Cardiac muscle cell (in vitro differentiated cells and primary cell): ENCODE measurements at regions not wholly inside any gene's neighbourhood (a gene's known extent, or its start where the extent isn't known, plus 50 kb on each side); places are given as distances from the start of the nearest gene placed in this dataset.
"Not testable (repeated sequence)": the region's sequence is repeated elsewhere in the genome, so short reads cannot be mapped to it uniquely, and the experiment has no call there.

Experiments used
- DNase-seq, 2 donors: peaks; one replicate each; pipeline versions ENCODE4 v3.0.0 to v3.0.0-alpha.2; 2010 to 2017; ENCODE audit warnings: low read depth in 1 of 2, low spot score in 1 of 2
- H3K27ac ChIP-seq: fragments of 200-600 bp; sonication (generic); 2 replicates; pipeline ENCODE4 v1.5.1; 2016
- H3K27me3 ChIP-seq: fragments of 200-600 bp; sonication (generic); 2 replicates; pipeline ENCODE4 v1.6.0; 2016; ENCODE audit warnings: control low read depth
- H3K36me3 ChIP-seq: fragments of 200-600 bp; sonication (generic); 2 replicates; pipeline ENCODE4 v1.5.1; 2016; ENCODE audit warnings: control low read depth
- H3K4me1 ChIP-seq: fragments of 200-600 bp; sonication (generic); 2 replicates; pipeline ENCODE4 v1.8.1; 2017; ENCODE audit warnings: low read depth, mild to moderate bottlenecking, mixed run types
- H3K4me3 ChIP-seq: fragments of 200-600 bp; sonication (generic); 2 replicates; pipeline ENCODE4 v1.5.1; 2016; ENCODE audit warnings: mild to moderate bottlenecking
- H3K9me3 ChIP-seq: fragments of 200-600 bp; sonication (generic); 2 replicates; pipeline ENCODE4 v1.5.1; 2017; ENCODE audit warnings: low read depth, mild to moderate bottlenecking, control low read depth
- TF ChIP-seq, protein P1 (sequence below): IDR thresholded peaks from 2 replicates; pipeline ENCODE4 v1.5.1; 2012; ENCODE audit warnings: low read depth, mild to moderate bottlenecking, low read length

DNA sequence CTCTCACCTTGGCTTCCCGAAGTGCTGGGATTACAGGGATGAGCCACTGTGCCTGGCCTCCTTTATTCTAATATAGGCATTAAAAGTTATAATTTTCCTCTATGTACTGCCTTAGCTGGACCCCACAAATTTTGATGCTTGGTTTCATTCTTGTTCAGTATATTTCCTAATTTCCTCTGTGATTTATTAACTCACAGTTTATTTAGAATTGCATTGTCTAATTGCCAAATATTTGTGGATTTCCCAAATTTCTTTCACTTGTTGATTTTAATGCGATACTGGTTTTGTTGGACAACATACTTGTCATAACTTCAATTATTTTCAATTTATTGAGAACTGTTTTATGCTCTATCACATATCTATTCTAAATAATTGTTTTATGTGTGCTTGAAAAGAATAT, 366.0 kb downstream of the OMA1 start:
- no peak overlapping the region for H3K27ac ChIP-seq
- H3K36me3 ChIP-seq, result no peaks in the 10 kb centered on the region
- no peaks in the 10 kb centered on the region for H3K27me3 ChIP-seq
- no peaks in the 10 kb centered on the region for H3K4me1 ChIP-seq
- DNase-seq, result no peak
- no peak overlapping the region for H3K4me3 ChIP-seq
- H3K9me3 ChIP-seq, result no peaks in the 10 kb centered on the region
- TF ChIP-seq, protein P1, sequence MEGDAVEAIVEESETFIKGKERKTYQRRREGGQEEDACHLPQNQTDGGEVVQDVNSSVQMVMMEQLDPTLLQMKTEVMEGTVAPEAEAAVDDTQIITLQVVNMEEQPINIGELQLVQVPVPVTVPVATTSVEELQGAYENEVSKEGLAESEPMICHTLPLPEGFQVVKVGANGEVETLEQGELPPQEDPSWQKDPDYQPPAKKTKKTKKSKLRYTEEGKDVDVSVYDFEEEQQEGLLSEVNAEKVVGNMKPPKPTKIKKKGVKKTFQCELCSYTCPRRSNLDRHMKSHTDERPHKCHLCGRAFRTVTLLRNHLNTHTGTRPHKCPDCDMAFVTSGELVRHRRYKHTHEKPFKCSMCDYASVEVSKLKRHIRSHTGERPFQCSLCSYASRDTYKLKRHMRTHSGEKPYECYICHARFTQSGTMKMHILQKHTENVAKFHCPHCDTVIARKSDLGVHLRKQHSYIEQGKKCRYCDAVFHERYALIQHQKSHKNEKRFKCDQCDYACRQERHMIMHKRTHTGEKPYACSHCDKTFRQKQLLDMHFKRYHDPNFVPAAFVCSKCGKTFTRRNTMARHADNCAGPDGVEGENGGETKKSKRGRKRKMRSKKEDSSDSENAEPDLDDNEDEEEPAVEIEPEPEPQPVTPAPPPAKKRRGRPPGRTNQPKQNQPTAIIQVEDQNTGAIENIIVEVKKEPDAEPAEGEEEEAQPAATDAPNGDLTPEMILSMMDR, result no peak

DNA sequence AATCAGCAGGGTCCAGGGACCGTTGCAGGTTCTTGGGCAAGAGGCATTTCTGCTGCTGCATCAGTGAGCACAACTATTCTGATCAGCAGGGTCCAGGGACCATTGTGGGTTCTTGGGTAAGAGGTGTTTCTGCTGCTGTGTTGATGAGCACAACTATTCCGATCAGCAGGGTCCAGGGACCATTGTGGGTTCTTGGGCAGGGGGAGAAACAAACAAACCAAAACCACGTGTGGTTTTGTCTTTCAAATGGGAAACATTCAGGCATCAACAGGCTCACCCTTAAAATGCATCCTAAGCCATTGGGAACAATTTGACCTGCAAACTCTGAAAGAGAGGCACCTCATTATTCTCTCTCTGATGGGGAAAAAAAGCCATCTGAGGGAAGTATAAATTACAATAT, 377.4 kb downstream of the OMA1 start:
- H3K4me3 ChIP-seq, DNase-seq, H3K27me3 ChIP-seq, H3K36me3 ChIP-seq, H3K4me1 ChIP-seq, H3K9me3 ChIP-seq, H3K27ac ChIP-seq: not testable (repeated sequence)

DNA sequence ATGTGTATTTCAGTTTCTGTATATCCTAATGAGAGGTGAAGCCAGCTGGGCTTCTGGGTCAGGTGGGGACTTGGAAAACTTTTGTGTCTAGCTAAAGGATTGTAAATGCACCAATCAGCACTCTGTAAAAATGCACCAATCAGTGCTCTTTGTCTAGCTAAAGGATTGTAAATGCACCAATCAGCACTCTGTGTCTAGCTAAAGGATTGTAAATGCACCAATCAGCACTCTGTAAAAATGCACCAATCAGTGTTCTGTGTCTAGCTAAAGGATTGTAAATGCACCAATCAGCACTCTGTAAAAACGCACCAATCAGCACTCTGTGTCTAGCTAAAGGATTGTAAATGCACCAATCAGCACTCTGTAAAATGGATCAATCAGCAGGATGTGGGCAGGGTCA, 379.4 kb downstream of the OMA1 start:
- DNase-seq, H3K36me3 ChIP-seq: not testable (repeated sequence)

DNA sequence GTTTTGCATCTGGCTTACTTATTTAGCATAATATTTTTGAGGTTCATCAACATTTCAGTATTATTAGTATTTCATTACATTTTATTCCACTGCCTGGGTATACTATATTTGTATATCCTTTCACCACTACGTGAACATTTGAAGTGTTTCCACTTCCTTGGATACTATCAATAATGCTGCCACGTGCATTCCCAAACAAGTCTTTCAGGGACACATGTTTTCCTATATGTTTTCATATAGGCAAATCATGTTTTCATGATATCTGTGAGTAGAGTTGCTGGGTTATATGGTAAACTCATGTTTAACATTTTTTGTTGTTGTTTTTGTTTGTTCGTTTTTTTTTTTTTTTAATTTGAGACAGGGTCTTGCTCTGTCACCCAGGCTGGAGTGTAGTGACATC, 380.1 kb downstream of the OMA1 start:
- no peaks in the 10 kb centered on the region for H3K9me3 ChIP-seq
- H3K27ac ChIP-seq, result no peak overlapping the region
- TF ChIP-seq, protein P1, result no peak
- DNase-seq, result no peak
- no peaks in the 10 kb centered on the region for H3K36me3 ChIP-seq
- no peaks in the 10 kb centered on the region for H3K4me1 ChIP-seq
- H3K27me3 ChIP-seq, result no peaks in the 10 kb centered on the region
- no peak overlapping the region for H3K4me3 ChIP-seq

More for the DNA sequence above, 379.4 kb downstream of the OMA1 start:
- not testable (repeated sequence) for H3K9me3 ChIP-seq, H3K27ac ChIP-seq, H3K4me1 ChIP-seq, H3K27me3 ChIP-seq, H3K4me3 ChIP-seq

DNA sequence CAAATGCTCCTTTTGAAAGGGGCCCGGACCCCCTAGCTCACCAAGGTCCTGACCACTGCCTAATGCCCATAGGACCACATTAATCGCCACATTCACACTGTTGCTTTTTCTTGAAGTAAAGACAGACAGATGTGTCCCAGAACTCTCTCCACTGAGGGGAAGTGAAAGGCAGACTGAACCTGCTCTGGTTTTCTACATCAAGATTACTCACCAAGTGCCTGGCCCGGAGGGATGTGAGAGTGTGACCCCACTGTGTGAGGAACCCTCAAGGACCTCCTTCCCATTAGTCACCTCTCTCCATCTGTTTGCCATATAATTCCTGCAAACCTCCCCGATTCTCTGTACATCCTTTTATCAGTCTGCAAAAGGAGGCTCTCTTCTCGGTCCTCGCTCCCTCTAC, 381.5 kb downstream of the OMA1 start:
- DNase-seq, result no peak
- no peaks in the 10 kb centered on the region for H3K4me1 ChIP-seq
- no peaks in the 10 kb centered on the region for H3K27me3 ChIP-seq
- no peak overlapping the region for H3K27ac ChIP-seq
- H3K36me3 ChIP-seq, result no peaks in the 10 kb centered on the region
- TF ChIP-seq, protein P1, result no peak
- no peaks in the 10 kb centered on the region for H3K9me3 ChIP-seq
- H3K4me3 ChIP-seq, result no peak overlapping the region

DNA sequence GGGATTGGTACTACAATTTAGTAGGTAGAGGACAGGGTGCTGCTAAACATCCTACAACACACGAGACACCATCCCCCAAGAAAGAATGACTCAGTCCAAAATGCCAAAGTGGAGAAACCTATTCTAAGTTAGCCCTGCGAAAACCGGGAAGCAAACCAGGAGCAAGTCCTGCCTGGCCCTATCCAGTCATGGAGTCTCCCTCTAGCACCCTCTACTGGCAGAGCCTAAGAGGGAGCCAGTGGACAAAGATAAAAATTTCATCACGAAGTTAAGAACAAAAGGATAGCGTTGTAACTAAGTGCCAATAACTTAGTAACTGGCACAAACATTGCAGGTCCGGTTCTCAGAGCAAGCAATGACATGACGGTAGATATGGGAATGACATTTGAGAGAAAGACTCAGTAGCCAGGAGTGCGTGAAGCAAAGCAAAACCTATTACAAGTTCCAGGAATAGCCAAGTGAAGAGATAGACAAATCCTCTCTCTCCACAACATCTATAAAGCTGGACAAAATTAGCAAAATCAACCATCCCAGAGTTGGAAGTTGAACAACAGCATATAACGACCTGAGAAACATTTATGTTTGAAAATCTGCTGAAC, 383.5 kb downstream of the OMA1 start:
- H3K27me3 ChIP-seq, result no peaks in the 10 kb centered on the region
- H3K4me3 ChIP-seq, result no peak overlapping the region
- TF ChIP-seq, protein P1, result peak; percentile 93
- no peaks in the 10 kb centered on the region for H3K36me3 ChIP-seq
- peak; percentile 73 to 85 for DNase-seq
- H3K27ac ChIP-seq, result no peak overlapping the region
- H3K4me1 ChIP-seq, result no peaks in the 10 kb centered on the region
- no peaks in the 10 kb centered on the region for H3K9me3 ChIP-seq

DNA sequence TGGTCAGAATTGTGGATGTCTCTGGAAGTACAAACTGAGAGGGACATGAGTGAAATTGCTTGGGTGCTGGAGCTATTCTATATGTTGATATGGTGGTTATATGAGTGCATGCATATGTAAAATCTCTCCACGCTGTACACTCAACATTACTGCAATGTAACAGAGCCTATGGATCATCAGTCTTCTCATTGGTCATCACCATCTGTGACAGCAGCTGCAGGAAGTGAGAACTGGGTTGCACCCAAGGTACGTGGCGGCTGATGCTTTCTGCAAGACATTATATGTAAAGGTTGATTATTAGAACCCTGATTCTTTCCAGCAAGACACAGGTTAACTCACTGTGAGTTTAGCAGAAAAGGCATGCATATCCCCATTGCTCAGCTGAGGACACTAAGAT, 387.1 kb downstream of the OMA1 start:
- no peak overlapping the region for H3K27ac ChIP-seq
- no peaks in the 10 kb centered on the region for H3K4me1 ChIP-seq

More for the DNA sequence above, 387.1 kb downstream of the OMA1 start:
- Histone ChIP-seq H3K27me3 (no peaks in the 10 kb centered on the region), H3K9me3 (no peaks in the 10 kb centered on the region), H3K4me3 (no peak overlapping the region), H3K36me3 (no peaks in the 10 kb centered on the region)
- no peak for DNase-seq
- TF ChIP-seq, protein P1, result no peak
